Gastroesophageal sphincter (tissue), 3 donors: ENCODE measurements at regions not wholly inside any gene's neighbourhood (a gene's known extent, or its start where the extent isn't known, plus 50 kb on each side); places are given as distances from the start of the nearest gene placed in this dataset.

ENCODE experiments used
- EP300 ChIP-seq: sonication (generic); formaldehyde crosslinking; IDR thresholded peaks from one replicate; pipeline ENCODE4 v1.6.1; 2017; ENCODE audit warnings: antibody characterized with exemption, mild to moderate bottlenecking
- POLR2A ChIP-seq, 2 donors: fragments of 450-650 bp; IDR thresholded peaks; one replicate each; pipeline ENCODE4 v1.6.1; 2017; ENCODE audit warnings: antibody characterized with exemption in 2 of 2, mild to moderate bottlenecking in 2 of 2, moderate library complexity in 1 of 2
- POLR2AphosphoS5 ChIP-seq: sonication (generic); formaldehyde crosslinking; IDR thresholded peaks from one replicate; pipeline ENCODE4 v1.6.1; 2017; ENCODE audit warnings: antibody characterized with exemption
- TF ChIP-seq, protein P1 (sequence below), 4 experiments: fragments of 200-600 bp in 2 of 4; fragments of 450-650 bp in 2 of 4; sonication (generic) in 1 of 4; IDR thresholded peaks; one replicate each; pipeline ENCODE4 v1.5.1; 2017 to 2019; ENCODE audit warnings: antibody characterized with exemption in 4 of 4, mild to moderate bottlenecking in 2 of 4, moderate library complexity in 2 of 4

DNA sequence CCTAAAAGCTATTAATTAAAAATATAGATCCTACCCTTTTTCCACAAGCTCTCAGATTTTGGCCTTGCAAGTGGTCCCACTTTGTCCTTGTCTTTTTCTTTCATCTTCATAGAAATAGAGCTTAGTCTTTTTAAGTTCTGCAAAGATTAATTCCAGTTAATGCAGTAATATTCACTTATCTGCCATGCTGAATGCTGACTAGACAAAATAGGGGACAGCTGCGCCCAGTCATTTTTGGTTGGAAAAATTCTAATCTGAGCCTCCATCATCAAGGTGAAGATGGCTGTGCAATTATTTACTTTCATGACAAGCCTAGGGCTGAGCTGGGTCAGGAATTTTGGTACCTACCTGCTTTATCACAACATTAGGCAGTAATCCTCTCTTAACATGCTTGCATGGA, 241.3 kb upstream of the CXorf66 start:
- TF ChIP-seq POLR2AphosphoS5, result no peak
- no peak for TF ChIP-seq EP300
- TF ChIP-seq, protein P1, sequence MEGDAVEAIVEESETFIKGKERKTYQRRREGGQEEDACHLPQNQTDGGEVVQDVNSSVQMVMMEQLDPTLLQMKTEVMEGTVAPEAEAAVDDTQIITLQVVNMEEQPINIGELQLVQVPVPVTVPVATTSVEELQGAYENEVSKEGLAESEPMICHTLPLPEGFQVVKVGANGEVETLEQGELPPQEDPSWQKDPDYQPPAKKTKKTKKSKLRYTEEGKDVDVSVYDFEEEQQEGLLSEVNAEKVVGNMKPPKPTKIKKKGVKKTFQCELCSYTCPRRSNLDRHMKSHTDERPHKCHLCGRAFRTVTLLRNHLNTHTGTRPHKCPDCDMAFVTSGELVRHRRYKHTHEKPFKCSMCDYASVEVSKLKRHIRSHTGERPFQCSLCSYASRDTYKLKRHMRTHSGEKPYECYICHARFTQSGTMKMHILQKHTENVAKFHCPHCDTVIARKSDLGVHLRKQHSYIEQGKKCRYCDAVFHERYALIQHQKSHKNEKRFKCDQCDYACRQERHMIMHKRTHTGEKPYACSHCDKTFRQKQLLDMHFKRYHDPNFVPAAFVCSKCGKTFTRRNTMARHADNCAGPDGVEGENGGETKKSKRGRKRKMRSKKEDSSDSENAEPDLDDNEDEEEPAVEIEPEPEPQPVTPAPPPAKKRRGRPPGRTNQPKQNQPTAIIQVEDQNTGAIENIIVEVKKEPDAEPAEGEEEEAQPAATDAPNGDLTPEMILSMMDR (IDR thresholded peaks at IDR 0.05), result no peak
- no peak for TF ChIP-seq POLR2A (IDR thresholded peaks at IDR 0.05)
